GM12873 (cell line): ENCODE measurements at regions not wholly inside any gene's neighbourhood (a gene's known extent, or its start where the extent isn't known, plus 50 kb on each side); places are given as distances from the start of the nearest gene placed in this dataset.

Experiments
- TF ChIP-seq, protein P1 (sequence below): IDR thresholded peaks from 2 replicates; pipeline ENCODE4 v1.5.1; 2012; ENCODE audit warnings: low read depth, mild to moderate bottlenecking, moderate library complexity, low read length, control low read depth; ENCODE audit not compliant: insufficient read depth; ENCODE audit errors: missing control alignments

DNA sequence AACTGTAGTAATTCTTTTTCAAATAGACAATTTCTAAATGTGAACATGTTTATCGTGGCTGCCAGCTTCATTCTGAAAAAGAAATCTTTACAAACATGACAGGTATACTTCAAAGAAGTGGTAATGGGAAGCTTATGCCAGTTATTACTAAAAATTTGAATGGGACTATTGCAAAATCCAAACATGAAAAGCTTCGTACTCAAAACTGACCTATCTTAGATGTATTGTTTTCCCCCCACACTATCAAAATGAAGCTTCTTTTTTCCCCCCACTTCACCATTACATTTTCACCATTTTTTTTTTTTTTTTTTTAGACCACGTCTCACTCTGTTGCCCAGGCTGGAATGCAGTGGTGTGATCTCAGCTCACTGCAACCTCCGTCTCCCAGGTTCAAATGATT is 50.4 kb upstream of the SERTAD2 start:
- TF ChIP-seq, protein P1, sequence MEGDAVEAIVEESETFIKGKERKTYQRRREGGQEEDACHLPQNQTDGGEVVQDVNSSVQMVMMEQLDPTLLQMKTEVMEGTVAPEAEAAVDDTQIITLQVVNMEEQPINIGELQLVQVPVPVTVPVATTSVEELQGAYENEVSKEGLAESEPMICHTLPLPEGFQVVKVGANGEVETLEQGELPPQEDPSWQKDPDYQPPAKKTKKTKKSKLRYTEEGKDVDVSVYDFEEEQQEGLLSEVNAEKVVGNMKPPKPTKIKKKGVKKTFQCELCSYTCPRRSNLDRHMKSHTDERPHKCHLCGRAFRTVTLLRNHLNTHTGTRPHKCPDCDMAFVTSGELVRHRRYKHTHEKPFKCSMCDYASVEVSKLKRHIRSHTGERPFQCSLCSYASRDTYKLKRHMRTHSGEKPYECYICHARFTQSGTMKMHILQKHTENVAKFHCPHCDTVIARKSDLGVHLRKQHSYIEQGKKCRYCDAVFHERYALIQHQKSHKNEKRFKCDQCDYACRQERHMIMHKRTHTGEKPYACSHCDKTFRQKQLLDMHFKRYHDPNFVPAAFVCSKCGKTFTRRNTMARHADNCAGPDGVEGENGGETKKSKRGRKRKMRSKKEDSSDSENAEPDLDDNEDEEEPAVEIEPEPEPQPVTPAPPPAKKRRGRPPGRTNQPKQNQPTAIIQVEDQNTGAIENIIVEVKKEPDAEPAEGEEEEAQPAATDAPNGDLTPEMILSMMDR: no peak

DNA sequence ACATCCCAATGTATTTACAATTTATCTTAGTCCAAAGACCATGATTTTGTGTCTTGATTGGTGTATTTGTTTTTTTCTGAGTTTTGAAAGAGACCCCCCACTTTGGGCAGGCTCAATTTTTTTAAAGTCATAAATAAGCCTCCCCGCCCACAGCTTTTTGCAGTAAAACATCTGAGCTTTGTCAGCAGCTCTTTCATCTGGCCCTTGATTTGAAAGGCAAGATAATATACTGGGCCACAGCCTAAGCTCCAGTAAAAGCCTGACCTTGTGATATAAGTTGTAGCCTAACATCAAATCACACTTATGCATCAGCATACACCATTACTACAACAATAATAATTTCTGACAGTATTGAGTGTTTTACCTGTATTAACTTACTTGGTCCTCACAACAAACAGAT is 51.3 kb upstream of the SERTAD2 start:
- TF ChIP-seq, protein P1: no peak

DNA sequence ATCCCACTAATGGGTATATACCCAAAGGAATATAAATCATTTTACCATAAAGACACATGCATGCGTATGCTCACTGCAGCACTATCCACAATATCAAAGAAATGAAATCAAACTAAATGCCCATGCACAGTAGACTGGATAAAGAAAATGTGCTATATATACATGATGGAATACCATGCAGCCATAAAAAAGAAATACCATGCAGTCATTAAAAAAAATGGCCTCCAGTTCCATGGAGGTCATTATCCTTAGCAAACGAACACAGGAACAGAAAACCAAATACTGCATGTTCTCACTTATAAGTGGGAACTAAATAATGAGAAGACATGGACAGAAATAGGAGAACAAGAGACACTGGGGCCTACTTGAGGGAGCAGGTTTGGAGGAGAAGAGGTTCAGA is 53.6 kb upstream of the SERTAD2 start:
- TF ChIP-seq, protein P1: no peak

DNA sequence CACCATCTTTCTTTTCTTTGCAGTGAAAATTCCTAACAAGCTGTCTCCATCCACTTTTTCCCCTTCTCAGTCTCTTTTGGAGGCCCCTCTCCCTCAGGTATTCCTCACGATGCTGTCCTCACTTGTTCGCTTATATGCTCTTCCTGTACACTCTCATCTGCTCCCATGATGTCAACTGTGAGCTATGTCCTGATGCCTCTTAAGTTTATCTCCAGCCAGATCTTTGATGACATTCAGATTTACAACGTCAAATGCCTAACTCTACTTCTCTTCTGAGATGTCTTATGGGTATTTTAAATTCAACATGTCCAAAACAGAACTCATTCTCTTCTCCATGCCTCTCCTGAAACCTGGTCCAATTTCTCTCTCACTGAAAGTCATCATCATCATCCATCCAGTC is 55.1 kb upstream of the SERTAD2 start:
- TF ChIP-seq, protein P1: no peak

DNA sequence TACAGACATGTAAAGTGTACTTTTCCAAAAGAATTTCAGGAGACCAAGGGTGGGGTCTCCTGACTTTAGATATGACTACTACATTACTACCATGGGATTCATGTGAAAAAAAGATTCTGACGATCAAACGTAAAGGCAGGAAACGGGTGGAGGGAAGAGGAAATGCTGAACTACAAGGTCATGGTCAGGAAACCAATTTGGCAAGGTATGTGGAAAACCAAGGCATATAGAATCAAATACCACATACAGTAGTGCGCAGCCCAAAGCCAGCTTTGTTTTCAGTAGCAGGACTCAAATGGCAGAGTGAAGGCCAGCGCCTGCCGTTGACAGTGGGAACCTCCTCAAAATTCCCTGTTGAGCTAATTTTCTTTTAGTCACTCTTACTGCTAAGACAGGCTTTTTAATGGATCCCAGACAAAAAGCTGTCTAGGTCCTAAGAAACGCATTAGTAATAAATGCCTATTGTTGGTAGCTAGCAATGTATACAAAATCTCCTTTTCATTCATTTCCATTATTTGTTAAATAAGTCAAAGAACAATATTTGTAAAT is 57.6 kb upstream of the SERTAD2 start:
- TF ChIP-seq, protein P1: no peak

DNA sequence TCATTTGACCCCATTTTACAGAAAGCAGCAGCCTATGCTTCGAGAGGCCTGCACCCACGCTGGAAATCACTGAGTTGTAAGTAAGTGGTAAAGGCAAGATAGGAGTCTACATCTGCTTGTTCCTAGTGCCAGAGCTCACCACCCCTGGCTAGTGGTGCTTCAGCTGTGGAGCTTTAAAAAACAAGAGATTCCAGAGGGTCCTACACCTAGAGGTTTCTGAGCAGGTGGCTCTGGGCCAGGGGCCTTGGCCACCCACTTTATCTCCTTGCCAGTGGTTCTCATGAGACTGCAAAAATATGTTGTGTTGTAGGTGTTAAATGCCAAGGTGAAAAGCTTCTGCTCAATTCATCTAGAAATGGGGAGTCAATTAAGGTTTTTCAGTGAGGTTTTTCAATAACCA is 60.0 kb upstream of the SERTAD2 start:
- TF ChIP-seq, protein P1: no peak

DNA sequence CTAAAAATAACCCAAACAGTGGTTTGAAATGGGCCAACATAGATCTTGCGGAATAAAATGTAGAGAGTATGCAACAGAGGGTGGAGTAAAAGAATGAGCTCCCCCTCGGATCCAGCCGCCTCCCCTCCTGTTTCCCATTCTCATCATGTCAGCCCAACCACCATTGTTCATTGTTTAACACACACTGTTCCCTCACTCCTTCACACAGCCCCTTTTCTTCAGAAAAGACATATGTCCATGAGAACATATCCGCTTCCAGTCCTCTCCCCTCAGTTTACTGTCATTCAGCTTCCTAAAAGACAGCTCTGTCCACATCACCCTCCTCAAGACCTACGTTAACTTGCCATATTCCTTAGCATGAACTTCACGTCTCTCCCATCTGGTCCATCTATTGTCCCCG is 62.9 kb upstream of the SERTAD2 start:
- TF ChIP-seq, protein P1: no peak

DNA sequence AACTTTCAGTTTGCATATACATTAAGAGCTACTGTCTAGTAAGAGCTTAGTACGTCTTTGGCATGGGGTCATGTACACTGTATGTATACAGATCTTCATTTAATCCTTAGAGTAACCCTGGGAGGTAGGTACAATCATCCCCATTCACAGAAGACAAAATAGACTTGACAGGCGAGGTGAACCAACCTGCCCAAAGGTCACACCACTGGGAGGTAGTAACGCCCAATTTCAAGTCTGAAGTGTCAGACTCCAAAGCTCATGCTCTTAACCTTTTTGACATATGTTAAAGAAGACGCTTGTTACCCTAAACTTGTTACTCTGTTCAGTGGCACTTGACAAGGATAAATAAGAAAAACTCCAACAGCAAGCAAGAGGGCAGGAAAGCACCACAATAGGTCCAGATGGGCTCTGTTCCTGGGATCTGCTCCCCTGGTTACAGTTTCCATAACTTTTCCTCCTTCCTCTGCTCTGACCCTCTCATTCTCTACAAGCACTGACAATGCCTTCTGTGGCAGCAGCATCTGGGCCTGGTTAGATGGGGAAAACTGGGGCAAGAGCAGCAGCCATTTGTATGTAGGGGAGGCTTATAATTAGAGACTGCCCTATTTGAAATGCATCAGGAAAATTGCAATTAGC is 64.7 kb upstream of the SERTAD2 start:
- TF ChIP-seq, protein P1: no peak
